IMR-90 (cell line): ENCODE measurements at regions not wholly inside any gene's neighbourhood (a gene's known extent, or its start where the extent isn't known, plus 50 kb on each side); places are given as distances from the start of the nearest gene placed in this dataset.

Experiments used
- BHLHE40 ChIP-seq: fragments of 150-350 bp; IDR thresholded peaks from 2 replicates; pipeline ENCODE4 v1.6.1; 2016; ENCODE audit warnings: mild to moderate bottlenecking, low read depth, low read length
- CHD1 ChIP-seq: IDR thresholded peaks from 2 replicates; pipeline ENCODE4 v1.6.1; 2012; ENCODE audit warnings: low read depth, low read length, improper control_type of control experiment
- CTCF ChIP-seq: conservative IDR thresholded peaks from 2 replicates; pipeline ENCODE4 v1.5.1; 2012; ENCODE audit warnings: mild to moderate bottlenecking, low read depth, low read length, improper control_type of control experiment
- FOS ChIP-seq: fragments of 150-350 bp; IDR thresholded peaks from 2 replicates; pipeline ENCODE4 v1.6.1; 2016; ENCODE audit warnings: low read depth, low read length
- MAFK ChIP-seq: IDR thresholded peaks from 2 replicates; pipeline ENCODE4 v1.6.1; 2012; ENCODE audit warnings: low read depth, low read length, improper control_type of control experiment
- RAD21 ChIP-seq: IDR thresholded peaks from 2 replicates; pipeline ENCODE4 v1.6.1; 2012; ENCODE audit warnings: low read length, improper control_type of control experiment
- SMC3 ChIP-seq: fragments of 150-350 bp; IDR thresholded peaks from 2 replicates; pipeline ENCODE4 v1.6.1; 2016; ENCODE audit warnings: low read depth, mild to moderate bottlenecking, antibody characterized with exemption, low read length, moderate library complexity
- USF2 ChIP-seq: fragments of 150-350 bp; IDR thresholded peaks from 2 replicates; pipeline ENCODE4 v1.6.1; 2017; ENCODE audit warnings: mild to moderate bottlenecking, antibody characterized with exemption, low read length, low read depth

- TF ChIP-seq SMC3, result no peak
- no peak for TF ChIP-seq CTCF
- TF ChIP-seq CHD1, result no peak
- no peak for TF ChIP-seq RAD21
- TF ChIP-seq BHLHE40, result no peak
- TF ChIP-seq FOS, result no peak
- no peak for TF ChIP-seq MAFK
- TF ChIP-seq USF2, result no peak
Observed at GRCh38 chr13:77465603-77466195, 69.8 kb upstream of the SCEL start.
